Cardiac septum (tissue), 1 donor: ENCODE measurements at regions not wholly inside any gene's neighbourhood (a gene's known extent, or its start where the extent isn't known, plus 50 kb on each side); places are given as distances from the start of the nearest gene placed in this dataset.

ENCODE experiments used
- DNase-seq: peaks from one replicate; pipeline ENCODE4 v3.0.0-alpha.2; 2020; ENCODE audit warnings: low spot score
- intact Hi-C: fragments of 100-400 bp; cut with DNase I; formaldehyde crosslinking; loops from one replicate; pipeline ENCODE4 v1.14.0; 2022
- donor health status: DM: no; HTN: no; CAD: no.

DNA sequence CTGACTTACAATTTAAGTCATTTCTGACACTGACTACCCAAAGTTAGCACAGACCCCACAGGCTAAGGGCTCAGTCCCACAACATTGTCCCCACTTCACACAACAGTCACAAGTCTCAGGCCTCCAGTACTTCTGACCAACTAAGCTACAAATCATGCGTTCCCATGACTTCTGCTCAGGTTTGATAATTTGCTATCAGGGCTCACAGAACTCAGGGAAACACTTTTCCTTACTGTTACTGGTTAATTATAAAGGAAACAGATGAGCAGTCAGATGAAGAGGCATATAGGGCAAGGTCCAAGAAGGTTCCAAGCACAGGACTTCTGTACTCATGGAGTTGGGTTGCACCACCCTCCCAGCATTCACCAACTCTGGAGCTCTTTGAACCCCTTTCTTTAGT, 151.2 kb upstream of the TNR start:
- no peak for DNase-seq
- intact Hi-C loops: no loop called here

DNA sequence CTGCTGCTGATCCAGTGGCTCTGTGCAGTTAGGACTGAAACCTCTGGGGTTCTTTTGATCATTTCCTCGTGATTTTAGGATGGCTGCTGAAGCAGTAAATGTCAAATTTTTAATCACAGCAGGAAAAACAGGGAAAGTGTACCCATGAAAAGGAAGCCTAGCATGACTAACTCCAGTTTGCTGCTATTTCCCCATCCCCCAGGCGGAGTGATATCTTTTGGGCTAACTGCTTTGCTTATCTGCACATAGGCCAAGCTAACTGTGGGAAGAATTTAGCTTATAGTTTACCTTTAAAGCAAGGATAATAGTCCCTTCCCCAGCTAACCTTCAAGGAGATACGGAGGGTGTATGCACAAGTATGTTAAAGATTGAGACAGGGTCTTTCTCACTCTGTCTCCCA, 149.8 kb upstream of the TNR start:
- intact Hi-C loops: no loop called here
- no peak for DNase-seq

DNA sequence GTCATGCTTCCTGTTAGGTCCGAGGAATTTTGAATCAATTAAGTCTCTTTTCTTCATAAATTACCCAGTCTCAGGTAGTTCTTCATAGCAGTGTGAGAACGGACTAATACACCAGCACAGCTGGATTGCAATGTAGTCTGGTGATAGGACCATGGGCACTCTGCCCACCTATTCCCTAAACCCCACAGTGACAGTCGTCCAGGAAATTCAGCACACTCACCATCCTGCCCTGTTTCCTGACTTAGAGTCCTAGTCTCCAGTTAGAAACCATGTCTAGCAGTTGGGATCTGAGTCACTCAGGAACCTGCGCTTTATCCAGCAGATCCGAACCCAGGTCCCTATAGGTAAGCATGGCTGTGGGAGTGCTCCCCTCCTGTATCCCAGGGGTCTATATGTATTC, 149.3 kb upstream of the TNR start:
- DNase-seq: no peak
- intact Hi-C loops: no loop called here

DNA sequence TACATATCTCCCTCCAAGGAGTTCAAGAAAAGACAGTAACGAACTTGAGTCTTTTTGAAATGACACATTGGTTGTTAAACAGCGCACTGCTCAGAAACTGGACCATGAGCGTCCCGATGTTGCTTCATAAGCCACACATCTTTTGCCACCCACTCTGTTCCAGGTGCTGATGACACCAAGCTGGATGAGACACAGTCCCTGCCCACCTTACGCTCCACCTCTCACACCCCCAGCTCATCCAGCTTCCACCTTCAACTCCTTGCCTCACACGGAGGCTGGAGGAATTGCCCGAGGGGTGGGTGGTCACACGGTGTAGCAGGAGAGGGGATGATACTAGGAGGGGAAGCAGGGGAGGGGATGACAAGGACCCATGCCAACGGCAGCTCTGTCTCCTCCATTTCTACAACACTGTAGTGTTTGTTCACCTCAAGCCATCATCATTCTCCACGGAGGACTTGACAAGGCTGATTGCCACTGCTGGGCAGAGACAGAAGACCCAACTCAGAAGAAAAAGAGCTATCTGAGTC, 148.5 kb upstream of the TNR start:
- DNase-seq: no peak
- intact Hi-C loops: no loop called here

DNA sequence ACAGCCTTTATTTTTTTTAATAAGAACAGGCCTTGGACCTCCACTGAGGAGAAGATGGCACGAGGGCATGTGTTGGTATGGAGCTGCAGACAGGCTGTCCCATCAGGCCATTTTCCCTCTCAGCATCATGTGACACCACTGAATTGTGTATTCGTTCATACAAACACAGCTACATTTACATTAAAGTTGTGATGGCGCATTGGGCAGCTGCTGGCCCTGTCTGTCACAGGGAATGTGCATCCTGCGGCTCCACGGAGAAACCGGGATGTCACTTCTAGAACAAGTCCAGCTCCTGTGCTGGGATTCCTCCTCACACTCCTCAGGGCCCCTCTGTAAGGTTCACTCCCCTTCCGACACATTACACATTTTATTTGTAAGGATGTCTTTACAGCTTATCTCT, 147.6 kb upstream of the TNR start:
- intact Hi-C loops: no loop called here
- peak; percentile 72 for DNase-seq

DNA sequence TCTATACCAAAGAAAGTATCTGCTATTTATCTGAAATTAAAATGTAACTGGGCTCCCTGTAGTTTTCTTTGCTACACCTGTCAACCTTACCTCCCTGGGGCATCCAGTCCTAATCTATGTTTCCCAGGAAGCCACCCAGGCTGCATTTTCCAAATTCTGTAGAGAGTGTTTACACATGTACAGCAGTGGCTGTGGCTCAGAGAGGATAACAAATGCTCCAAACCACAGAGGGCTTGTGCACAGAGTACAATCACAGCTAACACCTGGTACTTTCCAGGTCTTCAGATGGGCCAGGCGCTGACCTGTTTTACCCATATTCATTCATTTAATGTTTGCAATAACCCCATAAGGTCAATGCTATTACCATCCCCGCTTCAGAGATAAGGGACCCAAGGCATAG, 146.5 kb upstream of the TNR start:
- DNase-seq: peak; percentile 29
- intact Hi-C loops: loop anchor here (5.0 kb wide), 2 partner anchors 408 to 518 kb away; no protein-coding TSS in a partner anchor

DNA sequence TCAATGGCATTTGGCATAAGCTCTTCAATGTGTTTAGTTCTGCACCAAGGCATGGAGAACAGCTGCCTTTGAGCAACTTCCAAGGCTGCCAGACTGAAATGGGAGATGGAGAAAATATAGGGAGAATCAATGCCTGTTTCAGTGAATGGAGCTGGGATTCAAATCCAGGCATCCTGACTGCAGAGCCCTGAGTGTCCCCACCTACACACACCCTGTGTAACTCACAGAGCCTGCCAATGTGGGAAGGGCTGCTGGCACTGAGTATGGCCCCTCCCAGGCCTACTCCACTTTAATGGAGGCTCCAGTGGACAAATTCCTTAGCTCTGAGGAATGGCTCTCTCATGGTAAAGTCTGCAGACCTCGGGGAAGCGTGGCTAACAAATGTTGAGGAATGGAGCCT, 145.6 kb upstream of the TNR start:
- no peak for DNase-seq
- intact Hi-C loops: loop anchor here (5.0 kb wide), 2 partner anchors 407 to 517 kb away; no protein-coding TSS in a partner anchor

DNA sequence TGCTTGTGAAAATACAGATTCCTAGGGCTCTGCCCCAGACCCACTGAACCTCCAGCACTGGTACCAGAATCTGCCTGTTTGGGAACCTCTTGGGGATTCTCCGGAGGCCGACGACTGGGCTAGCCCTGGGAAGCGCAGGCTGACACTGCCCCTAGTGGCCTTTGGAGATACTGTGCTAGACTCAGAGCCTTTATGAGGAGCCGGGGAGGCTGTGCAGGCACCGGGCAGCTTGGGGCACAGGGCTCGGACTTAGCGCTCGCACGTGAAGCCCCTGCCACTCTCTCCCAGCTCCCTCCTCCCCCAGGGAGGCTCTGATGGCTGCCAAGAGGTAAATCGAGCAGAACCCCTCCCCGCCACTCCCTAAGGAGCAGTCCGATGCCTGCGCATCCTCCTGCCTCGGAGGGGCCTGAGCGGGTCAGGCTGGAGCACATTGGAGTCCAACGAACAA, 144.6 kb upstream of the TNR start:
- intact Hi-C loops: loop anchor here (5.0 kb wide), 2 partner anchors 406 to 516 kb away; no protein-coding TSS in a partner anchor
- peak; percentile 76 for DNase-seq

DNA sequence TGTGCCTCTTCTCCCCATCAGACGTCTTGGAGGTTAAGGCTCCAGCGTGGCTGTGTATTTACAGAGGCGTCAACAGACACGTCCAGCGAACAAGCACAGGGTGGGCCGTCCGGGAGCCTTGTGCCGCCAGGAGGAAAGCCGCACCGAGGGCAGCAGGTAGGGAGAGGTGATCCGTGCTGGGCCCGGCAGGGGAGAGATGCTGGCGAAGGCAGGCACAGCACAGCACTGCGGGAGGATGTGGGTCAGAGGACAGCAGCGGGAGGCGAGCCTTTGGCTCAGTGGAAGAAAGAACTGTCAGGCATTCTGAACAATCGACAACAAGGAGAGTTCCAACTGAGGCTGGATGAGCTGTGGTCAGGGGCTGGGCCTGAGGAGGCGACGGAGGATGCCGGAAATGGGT, 144.1 kb upstream of the TNR start:
- intact Hi-C loops: loop anchor here (5.0 kb wide), 2 partner anchors 405 to 515 kb away; no protein-coding TSS in a partner anchor
- DNase-seq: peak; percentile 74

DNA sequence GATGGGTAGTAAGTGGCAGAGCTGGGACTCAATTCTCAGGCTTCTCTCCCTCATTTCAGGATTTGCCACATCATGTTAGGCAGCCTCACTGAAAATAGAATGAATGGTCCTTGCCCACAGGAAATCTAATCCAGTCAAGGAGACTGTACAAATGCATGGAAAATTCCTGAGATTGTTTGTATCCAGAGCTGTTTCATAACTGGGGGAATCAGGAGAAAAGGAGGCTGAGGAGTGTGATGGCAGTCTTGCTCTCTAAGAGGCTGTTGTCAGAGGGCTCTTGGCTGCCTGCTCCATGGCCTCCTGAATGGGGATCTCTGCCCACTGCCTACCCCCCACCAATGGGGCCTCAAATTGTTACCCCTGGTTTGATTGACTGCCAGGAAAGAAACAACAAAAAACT, 141.9 kb upstream of the TNR start:
- peak; percentile 64 for DNase-seq
- intact Hi-C loops: loop anchor here (5.0 kb wide), 2 partner anchors 403 to 513 kb away; no protein-coding TSS in a partner anchor

DNA sequence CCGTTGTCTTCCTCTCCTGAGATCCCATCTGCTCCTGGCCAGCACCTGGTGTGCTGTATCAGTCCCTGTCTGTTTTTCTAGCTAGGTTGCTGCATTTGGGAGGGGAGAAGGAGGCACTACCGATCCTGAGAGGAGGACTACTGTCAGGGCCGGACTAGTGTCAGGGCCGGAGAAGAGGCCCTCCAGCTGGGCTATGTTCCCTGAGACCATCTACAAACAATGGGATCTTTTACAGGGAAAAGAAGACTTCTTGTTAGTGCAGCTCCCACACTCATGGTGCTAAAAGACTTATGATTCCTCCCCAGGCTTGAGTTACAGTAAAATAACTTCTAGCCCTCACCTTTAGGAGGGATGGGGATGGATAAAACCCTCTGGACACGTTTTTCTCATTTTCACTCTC, 141.0 kb upstream of the TNR start:
- intact Hi-C loops: no loop called here

DNA sequence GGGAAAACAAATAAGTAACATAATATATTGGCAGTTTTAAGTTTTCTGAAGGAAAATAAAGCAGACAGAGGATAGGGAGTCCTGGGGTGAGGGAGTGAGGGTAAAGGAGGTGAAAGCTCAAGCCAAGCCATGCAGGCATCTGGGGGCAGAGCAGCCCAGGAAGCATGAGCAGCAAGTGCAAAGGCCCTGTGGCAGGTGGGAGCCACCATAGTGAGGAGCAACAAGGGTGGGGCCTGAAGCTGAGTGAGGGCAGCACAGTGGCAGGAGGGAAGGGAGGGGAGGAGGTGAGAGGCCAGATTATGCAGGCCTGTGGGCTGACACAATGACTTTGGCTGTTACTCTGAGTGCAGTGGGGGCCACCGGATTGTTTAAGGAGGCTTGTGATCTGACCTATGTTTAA, 138.8 kb upstream of the TNR start:
- intact Hi-C loops: no loop called here

More for the DNA sequence above, 141.0 kb upstream of the TNR start:
- no peak for DNase-seq

DNA sequence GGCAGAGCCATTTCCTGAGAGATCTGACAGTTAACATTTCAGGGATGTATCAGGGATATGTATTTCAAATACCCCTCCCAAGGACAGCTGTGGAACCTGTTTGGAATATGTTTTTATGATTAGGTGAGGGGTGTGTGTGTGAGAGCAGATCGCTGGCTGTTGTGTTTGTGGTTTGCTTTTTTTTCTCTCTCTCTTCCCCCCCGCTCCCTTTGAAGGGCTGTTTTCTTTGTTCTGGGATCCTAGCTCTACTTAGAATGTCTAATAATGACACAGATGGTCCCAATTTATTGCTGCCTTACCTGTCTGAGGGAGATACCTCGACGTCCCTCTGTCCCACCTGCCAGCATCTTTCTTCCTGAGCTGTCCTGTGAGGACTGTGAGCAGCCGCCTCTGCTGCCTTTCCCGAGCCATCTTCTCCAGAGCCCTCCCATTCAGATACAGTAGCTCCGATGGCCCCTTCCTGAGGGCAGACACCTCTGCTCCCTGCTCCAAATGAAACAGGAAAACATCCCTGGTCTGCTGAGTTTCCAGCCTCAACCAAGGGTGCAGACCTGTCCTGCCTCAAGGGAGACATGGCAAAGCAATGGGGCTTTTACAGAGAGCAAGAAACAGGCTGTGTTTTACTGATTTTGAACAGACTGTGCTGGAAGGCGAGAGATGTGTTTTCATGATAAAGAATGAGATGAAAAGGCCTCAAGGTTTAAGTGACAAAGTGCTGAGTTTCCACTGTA, 138.0 kb upstream of the TNR start:
- DNase-seq: no peak

More for the DNA sequence above, 138.8 kb upstream of the TNR start:
- no peak for DNase-seq

DNA sequence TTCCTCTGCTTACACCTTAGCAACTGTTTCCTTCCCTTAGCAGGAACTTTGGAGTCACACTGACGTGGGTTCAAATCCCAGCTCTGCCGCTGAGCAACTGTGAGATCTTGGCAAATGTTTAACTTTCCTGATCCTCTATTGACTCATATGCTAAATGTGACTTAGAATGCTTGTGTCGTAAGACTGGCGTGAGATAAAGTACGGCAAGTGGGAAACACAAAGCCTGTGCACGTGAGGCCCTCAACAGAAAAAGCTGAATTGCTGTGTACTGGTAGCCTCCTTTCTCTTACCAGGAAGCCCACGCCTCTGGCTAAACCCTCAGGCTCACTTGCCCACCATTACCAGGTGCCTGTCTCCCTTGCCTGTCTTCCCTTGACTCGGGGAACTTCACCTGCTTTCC, 135.4 kb upstream of the TNR start:
- DNase-seq: no peak
- intact Hi-C loops: no loop called here

More for the DNA sequence above, 138.0 kb upstream of the TNR start:
- intact Hi-C loops: no loop called here

DNA sequence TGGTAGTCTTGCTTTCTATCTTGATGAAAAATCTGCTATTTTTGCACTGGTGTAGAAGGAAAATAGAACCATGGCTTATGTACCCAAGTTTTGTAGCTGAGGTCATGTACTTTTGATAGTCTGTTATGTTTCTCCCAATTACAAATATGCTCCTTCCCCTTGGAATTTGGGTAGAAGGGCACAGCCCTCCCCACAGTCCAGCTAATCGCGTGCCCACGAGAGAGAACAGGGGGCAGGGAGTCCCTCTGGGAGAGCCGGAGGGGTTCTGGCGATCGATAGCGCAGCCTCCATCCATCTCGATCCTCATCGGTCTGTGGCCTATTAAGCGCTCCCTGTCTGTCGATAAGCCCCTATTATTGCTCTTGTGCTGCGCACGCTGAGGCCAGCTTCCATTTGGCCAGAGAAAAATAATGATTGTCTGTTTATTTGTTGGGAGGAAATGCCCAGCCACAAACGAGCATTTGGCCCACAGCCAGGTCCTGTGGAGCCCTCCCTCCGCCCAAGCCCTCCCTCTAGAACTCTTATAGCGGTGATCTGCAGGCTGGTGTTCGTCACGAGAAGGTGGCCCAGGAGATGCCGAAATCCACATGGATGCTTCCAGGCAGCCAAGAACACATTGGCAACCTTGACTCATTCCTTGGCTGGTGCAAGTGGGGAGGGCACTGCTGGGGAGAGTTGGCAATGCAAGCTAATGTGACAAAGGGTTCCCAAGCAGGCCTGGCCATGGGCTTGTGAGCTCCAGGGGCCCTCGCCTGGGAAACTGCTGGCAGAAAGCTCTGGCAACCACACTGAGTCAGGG, 134.7 kb upstream of the TNR start:
- intact Hi-C loops: no loop called here
- DNase-seq: no peak

DNA sequence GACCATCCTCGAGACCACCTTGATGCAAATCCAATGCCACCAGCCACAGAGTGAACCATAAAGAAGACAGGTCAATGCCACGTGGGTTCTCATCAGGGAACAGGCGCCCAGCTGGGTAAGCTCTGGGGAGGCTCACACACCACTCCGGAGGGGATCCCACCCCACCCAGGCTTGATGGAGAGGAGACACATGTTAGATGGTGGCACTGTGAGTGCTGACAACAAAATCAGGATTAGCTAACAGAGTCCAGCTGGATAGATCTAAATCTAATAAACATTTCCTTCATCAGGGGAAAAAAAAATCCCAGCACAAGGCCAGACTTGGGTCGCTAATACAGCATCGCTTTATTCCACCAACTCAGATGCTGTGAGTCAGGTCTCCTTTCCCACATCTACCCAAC, 132.2 kb upstream of the TNR start:
- intact Hi-C loops: no loop called here
- DNase-seq: no peak

DNA sequence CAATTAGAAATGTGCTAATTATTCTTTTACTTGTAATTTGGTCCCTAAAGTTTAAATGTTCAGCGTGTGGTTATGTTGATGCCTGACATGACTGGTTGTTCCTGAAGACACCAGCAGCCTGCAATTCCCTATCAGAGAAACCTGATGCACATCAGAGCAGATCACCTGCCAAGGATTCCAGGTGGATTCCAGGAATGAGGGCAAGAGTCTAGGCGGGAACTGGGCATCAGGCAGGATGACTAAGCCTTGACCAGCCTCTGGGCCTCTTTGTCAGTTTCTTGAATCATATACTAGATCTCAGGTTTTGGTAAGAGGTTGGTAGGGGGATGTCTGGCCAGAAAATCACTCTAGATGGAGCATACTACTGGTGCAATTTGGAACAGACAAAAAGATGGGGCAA, 130.7 kb upstream of the TNR start:
- DNase-seq: no peak
- intact Hi-C loops: no loop called here

DNA sequence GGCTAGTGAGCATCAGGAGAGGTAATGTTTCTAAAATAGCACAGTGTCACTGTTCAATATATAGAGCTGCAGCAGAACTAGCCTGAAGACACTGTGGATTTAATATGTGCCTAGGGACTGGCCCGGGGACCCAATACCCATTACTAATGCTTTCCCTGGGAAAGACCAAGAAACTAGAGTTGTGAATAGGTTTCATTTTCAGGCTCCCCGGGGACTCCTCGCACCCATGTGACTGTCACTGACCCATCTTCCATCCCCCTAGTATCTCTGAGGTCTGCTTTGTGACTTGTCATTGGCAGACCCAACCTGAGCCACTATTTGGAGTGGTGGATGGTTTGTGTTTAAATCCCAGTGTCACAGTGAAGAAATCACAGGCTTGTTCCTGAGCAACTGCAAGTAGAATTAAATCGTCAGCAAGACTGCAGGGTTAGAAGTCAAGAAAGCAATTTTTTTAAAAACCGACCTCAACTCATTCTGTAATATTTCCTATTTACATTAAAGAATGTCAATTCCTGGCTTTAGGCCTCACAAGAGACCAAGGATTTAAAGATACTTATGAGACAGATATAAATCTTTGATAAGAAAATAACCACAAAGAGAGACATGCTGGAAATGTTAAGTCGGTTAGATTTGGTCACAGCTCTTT, 130.0 kb upstream of the TNR start:
- intact Hi-C loops: no loop called here

DNA sequence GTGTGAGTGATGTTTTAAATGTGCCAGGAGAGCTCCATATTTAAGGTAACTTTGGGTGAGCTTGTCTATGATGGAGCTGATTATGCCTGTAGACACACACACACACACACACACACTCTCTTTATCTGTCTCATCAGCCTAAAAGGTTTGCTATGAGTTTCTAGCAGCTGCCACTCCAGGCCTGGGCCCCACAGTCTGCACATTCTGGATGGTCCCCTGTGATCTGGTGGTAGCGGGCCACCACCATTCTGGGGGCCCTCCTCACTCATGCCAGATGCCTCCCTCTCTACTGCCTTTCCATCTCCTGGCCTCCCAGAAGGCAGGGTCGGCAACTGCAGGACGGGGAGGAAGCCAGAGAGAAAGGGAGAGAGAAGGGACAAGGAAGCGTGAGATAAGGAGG, 129.2 kb upstream of the TNR start:
- no peak for DNase-seq
- intact Hi-C loops: no loop called here

More for the DNA sequence above, 130.0 kb upstream of the TNR start:
- no peak for DNase-seq

DNA sequence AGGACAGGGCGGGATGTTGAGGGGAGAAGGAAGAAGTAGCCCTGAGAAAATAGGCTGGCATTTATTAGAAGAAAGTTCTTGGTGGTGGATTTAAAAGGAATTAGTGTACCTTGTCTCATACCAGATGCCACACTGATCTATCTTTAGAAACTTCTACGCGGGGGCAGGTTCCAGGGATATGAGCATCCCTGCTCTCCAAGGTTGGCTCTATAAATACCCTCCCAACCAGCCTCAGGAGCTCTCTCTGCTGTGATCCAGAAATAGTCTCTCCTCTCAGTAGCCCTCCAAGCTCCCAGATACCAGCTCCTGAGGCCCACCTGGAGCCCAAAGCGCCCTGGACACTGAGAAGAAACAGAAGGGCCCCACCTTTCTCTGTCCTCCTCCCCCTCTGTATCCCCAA, 128.3 kb upstream of the TNR start:
- DNase-seq: peak; percentile 50
- intact Hi-C loops: no loop called here
